ENCODE measurements at regions not wholly inside any gene's neighbourhood (a gene's known extent, or its start where the extent isn't known, plus 50 kb on each side); places are given as distances from the start of the nearest gene placed in this dataset.

DNA sequence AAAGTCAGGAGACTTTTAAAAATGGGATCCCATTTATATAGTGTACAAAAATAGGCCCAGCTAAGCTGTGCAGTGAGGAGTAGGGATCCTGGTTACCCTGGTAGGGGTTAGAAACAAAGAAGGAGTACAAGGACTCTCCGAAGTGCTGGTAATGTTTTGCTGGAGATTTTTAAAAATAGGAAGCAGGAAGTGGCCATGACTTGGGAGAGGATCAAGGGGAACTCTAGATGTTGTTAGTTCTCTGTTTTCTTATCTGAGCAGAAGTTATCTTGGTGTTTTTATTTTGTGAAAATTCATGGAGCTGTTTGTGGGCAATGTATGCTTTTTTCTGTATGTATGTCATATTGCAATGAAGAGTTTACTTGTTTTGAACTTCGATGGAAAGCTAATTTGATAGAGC is 373.9 kb downstream of the SFMBT2 start:
- Histone ChIP-seq H3K9me1 (replicated peaks; ENCODE audit: control insufficient read depth, extremely low read depth, insufficient read depth, low read length) (no peaks in the 10 kb centered on the region), H3K27ac (ENCODE audit: insufficient read depth, low read depth, low read length) (no peak overlapping the region), H3K79me2 (ENCODE audit: control insufficient read depth, insufficient read depth, low read length) (no peaks in the 10 kb centered on the region), H3K36me3 (ENCODE audit: control insufficient read depth in 2 of 2, extremely low read depth in 1 of 2, insufficient read depth in 2 of 2, low read length in 2 of 2) (no peaks in the 10 kb centered on the region), H3K9me3 (replicated peaks; ENCODE audit: control insufficient read depth, insufficient read depth, low read length) (no peaks in the 10 kb centered on the region), H3K4me1 (ENCODE audit: control insufficient read depth, extremely low read depth, insufficient read depth, low read length) (no peaks in the 10 kb centered on the region), H3K27me3 (ENCODE audit: control insufficient read depth in 2 of 2, insufficient read depth in 2 of 2, low read length in 2 of 2) (no peaks in the 10 kb centered on the region), H3K4me2 (ENCODE audit: insufficient read depth, low read length) (no peak overlapping the region), H2AFZ (ENCODE audit: low read depth, low read length) (no peak overlapping the region), H3K4me3 (replicated peaks in 1 of 3; ENCODE audit: insufficient read depth in 1 of 3, low read depth in 1 of 3, low read length in 3 of 3) (no peak overlapping the region), H3K9ac (replicated peaks; ENCODE audit: extremely low read depth, insufficient read depth, low read length) (no peak overlapping the region), H4K20me1 (replicated peaks; ENCODE audit: control insufficient read depth, extremely low read depth, insufficient read depth, low read length) (no peaks in the 10 kb centered on the region)
- no peak for FAIRE-seq
- no peak for DNase-seq (ENCODE audit: low read depth, low spot score)
- BruUV-seq (replicated peaks): no TSS peak
- dilution Hi-C loops (cut with MboI; ENCODE audit: extremely low pct_ligation_motif_present, low sequenced_read_pairs) (no loop called here), intact Hi-C loops (cut with micrococcal nuclease) (no loop called here)
- ChIA-PET POLR2A (no interaction called here), CTCF (no interaction called here)
- no peak for TF ChIP-seq MYC (IDR thresholded peaks at IDR 0.05; ENCODE audit: low read depth, low read length)
- no peak for TF ChIP-seq POLR2AphosphoS5 (IDR thresholded peaks at IDR 0.05; ENCODE audit: insufficient read depth, low read depth, low read length)
- no peak for TF ChIP-seq FOS (IDR thresholded peaks at IDR 0.05; ENCODE audit: borderline replicate concordance, insufficient read depth, low read length)
- no peak for TF ChIP-seq EZH2 (IDR thresholded peaks at IDR 0.05; ENCODE audit: borderline replicate concordance, low read depth, low read length, severe bottlenecking)
- TF ChIP-seq, protein P1, sequence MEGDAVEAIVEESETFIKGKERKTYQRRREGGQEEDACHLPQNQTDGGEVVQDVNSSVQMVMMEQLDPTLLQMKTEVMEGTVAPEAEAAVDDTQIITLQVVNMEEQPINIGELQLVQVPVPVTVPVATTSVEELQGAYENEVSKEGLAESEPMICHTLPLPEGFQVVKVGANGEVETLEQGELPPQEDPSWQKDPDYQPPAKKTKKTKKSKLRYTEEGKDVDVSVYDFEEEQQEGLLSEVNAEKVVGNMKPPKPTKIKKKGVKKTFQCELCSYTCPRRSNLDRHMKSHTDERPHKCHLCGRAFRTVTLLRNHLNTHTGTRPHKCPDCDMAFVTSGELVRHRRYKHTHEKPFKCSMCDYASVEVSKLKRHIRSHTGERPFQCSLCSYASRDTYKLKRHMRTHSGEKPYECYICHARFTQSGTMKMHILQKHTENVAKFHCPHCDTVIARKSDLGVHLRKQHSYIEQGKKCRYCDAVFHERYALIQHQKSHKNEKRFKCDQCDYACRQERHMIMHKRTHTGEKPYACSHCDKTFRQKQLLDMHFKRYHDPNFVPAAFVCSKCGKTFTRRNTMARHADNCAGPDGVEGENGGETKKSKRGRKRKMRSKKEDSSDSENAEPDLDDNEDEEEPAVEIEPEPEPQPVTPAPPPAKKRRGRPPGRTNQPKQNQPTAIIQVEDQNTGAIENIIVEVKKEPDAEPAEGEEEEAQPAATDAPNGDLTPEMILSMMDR (IDR thresholded peaks at IDR 0.05; ENCODE audit: extremely low read depth in 1 of 2, insufficient read depth in 1 of 2, low read depth in 1 of 2, low read length in 2 of 2): no peak
- TF ChIP-seq POLR2A (IDR thresholded peaks at IDR 0.05; ENCODE audit: low read depth, low read length): no peak
- TF ChIP-seq, protein P2, sequence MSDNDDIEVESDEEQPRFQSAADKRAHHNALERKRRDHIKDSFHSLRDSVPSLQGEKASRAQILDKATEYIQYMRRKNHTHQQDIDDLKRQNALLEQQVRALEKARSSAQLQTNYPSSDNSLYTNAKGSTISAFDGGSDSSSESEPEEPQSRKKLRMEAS (IDR thresholded peaks at IDR 0.05; ENCODE audit: insufficient read depth, insufficient read length): no peak
- TF ChIP-seq GATA2 (IDR thresholded peaks at IDR 0.05; ENCODE audit: insufficient read depth, insufficient read length, low read depth, low read length): no peak
- no peak for TF ChIP-seq JUN (IDR thresholded peaks at IDR 0.05; ENCODE audit: borderline replicate concordance, insufficient read depth, insufficient read length, low read depth)
